WTC11 (cell line): ENCODE measurements at regions not wholly inside any gene's neighbourhood (a gene's known extent, or its start where the extent isn't known, plus 50 kb on each side); places are given as distances from the start of the nearest gene placed in this dataset.

Experiments used
- CREM ChIP-seq: sonication (generic); formaldehyde crosslinking; IDR thresholded peaks from 2 replicates; pipeline ENCODE4 v1.8.1; 2022; ENCODE audit warnings: mild to moderate bottlenecking, missing genetic modification reagents, moderate library complexity
- TF ChIP-seq, protein P1 (sequence below): fragments of 200-600 bp; IDR thresholded peaks from 2 replicates; pipeline ENCODE4 v1.8.0; 2022; ENCODE audit warnings: antibody characterized with exemption
- TF ChIP-seq, protein P2 (sequence below): sonication (generic); formaldehyde crosslinking; IDR thresholded peaks from 2 replicates; pipeline ENCODE4 v1.8.1; 2023; ENCODE audit warnings: mild to moderate bottlenecking, missing genetic modification reagents, moderate library complexity
- TF ChIP-seq, protein P3 (sequence below): sonication (generic); formaldehyde crosslinking; IDR thresholded peaks from 2 replicates; pipeline ENCODE4 v1.8.0; 2022; ENCODE audit warnings: mild to moderate bottlenecking, missing genetic modification reagents
- TF ChIP-seq, protein P4 (sequence below): sonication (generic); formaldehyde crosslinking; IDR thresholded peaks from 2 replicates; pipeline ENCODE4 v1.8.1; 2023; ENCODE audit warnings: mild to moderate bottlenecking, missing genetic modification reagents
- TF ChIP-seq, protein P5 (sequence below): sonication (generic); formaldehyde crosslinking; IDR thresholded peaks from 2 replicates; pipeline ENCODE4 v1.8.1; 2022; ENCODE audit warnings: mild to moderate bottlenecking, moderate library complexity, missing genetic modification reagents

DNA sequence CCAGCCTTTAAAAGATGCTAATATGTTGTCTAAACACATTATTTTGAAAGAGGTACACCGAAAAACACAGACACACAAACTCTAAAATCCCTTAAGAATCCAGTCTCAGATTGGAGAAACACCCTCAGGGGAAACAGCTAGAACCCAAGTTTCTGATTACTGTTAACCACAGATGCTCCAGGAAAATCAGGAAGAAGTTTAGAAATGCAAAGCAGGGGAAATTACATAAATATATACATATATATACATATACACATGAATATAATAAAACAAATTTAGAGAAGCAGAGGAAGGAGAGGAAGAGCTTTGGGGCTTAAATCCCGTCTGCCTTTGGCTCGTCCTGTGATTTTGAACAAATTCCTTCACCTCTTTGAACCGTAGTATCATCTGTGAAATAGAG lies 73.2 kb upstream of the KLF4 start:
- TF ChIP-seq, protein P1, sequence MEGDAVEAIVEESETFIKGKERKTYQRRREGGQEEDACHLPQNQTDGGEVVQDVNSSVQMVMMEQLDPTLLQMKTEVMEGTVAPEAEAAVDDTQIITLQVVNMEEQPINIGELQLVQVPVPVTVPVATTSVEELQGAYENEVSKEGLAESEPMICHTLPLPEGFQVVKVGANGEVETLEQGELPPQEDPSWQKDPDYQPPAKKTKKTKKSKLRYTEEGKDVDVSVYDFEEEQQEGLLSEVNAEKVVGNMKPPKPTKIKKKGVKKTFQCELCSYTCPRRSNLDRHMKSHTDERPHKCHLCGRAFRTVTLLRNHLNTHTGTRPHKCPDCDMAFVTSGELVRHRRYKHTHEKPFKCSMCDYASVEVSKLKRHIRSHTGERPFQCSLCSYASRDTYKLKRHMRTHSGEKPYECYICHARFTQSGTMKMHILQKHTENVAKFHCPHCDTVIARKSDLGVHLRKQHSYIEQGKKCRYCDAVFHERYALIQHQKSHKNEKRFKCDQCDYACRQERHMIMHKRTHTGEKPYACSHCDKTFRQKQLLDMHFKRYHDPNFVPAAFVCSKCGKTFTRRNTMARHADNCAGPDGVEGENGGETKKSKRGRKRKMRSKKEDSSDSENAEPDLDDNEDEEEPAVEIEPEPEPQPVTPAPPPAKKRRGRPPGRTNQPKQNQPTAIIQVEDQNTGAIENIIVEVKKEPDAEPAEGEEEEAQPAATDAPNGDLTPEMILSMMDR: no peak
- TF ChIP-seq, protein P2, sequence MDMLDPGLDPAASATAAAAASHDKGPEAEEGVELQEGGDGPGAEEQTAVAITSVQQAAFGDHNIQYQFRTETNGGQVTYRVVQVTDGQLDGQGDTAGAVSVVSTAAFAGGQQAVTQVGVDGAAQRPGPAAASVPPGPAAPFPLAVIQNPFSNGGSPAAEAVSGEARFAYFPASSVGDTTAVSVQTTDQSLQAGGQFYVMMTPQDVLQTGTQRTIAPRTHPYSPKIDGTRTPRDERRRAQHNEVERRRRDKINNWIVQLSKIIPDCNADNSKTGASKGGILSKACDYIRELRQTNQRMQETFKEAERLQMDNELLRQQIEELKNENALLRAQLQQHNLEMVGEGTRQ: no peak
- TF ChIP-seq CREM (CRISPR knock-in tag): no peak
- TF ChIP-seq, protein P3, sequence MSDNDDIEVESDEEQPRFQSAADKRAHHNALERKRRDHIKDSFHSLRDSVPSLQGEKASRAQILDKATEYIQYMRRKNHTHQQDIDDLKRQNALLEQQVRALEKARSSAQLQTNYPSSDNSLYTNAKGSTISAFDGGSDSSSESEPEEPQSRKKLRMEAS (CRISPR knock-in tag): no peak
- TF ChIP-seq, protein P4, sequence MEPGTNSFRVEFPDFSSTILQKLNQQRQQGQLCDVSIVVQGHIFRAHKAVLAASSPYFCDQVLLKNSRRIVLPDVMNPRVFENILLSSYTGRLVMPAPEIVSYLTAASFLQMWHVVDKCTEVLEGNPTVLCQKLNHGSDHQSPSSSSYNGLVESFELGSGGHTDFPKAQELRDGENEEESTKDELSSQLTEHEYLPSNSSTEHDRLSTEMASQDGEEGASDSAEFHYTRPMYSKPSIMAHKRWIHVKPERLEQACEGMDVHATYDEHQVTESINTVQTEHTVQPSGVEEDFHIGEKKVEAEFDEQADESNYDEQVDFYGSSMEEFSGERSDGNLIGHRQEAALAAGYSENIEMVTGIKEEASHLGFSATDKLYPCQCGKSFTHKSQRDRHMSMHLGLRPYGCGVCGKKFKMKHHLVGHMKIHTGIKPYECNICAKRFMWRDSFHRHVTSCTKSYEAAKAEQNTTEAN (CRISPR knock-in tag): no peak
- TF ChIP-seq, protein P5, sequence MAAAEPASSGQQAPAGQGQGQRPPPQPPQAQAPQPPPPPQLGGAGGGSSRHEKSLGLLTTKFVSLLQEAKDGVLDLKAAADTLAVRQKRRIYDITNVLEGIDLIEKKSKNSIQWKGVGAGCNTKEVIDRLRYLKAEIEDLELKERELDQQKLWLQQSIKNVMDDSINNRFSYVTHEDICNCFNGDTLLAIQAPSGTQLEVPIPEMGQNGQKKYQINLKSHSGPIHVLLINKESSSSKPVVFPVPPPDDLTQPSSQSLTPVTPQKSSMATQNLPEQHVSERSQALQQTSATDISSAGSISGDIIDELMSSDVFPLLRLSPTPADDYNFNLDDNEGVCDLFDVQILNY (CRISPR knock-in tag): no peak
